ENCODE measurements at regions not wholly inside any gene's neighbourhood (a gene's known extent, or its start where the extent isn't known, plus 50 kb on each side); places are given as distances from the start of the nearest gene placed in this dataset.
"Not testable (repeated sequence)": the region's sequence is repeated elsewhere in the genome, so short reads cannot be mapped to it uniquely, and the experiment has no call there.

DNA sequence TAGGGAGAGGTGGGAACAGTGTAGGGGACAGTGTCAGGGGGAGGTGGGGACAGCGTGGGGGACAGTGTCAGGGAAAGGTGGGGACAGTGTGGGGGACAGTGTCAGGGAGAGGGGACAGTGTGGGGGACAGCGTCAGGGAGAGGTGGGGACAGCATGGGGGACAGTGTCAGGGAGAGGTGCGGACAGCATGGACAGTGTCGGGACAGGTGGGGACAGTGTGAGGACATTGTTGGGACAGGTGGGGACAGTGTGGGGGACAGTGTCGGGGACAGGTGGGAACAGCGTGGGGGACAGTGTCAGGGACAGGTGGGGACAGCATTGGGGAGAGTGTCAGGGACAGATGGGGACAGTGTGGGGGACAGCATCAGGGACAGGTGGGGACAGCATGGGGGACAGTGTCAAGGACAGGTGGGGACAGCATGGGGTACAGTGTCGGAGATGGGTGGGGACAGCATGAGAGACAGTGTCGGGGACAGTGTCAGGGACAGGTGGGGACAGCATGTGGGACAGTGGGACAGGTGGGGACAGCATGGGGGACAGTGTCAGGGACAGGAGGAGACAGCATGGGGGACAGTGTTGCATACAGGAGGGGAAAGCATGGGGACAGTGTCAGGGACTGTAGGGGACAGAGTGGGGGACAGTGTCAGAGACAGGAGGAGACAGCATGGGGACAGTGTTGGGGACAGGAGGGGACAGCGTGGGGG, 139.0 kb downstream of the TMEM121 start:
- ATAC-seq (no peak), DNase-seq (no peak)
- no peak overlapping the region for H3K4me3 ChIP-seq
- intact Hi-C loops (cut with DNase I), result no loop called here
- H3K9me3 ChIP-seq, result no peaks in the 10 kb centered on the region
- H3K27ac ChIP-seq, result no peak overlapping the region
- no peaks in the 10 kb centered on the region for H3K27me3 ChIP-seq
- H3K36me3 ChIP-seq, result no peaks in the 10 kb centered on the region
- TF ChIP-seq CTCF (IDR thresholded peaks at IDR 0.05), result no peak
- H3K4me1 ChIP-seq, result no peaks in the 10 kb centered on the region

GRCh38 chr14:105665951-105666277, 139.5 kb downstream of the TMEM121 start:
- H3K27ac ChIP-seq, result no peak overlapping the region
- DNase-seq (no peak), ATAC-seq (no peak)
- intact Hi-C loops (cut with DNase I), result no loop called here
- H3K27me3 ChIP-seq, result no peaks in the 10 kb centered on the region
- no peak for TF ChIP-seq CTCF (IDR thresholded peaks at IDR 0.05)
- no peaks in the 10 kb centered on the region for H3K4me1 ChIP-seq
- no peaks in the 10 kb centered on the region for H3K36me3 ChIP-seq
- no peak overlapping the region for H3K4me3 ChIP-seq
- H3K9me3 ChIP-seq, result no peaks in the 10 kb centered on the region

GRCh38 chr14:105666420-105666819, 140.0 kb downstream of the TMEM121 start:
- no peak for ATAC-seq
- no peaks in the 10 kb centered on the region for H3K4me1 ChIP-seq
- no peak overlapping the region for H3K4me3 ChIP-seq
- no peaks in the 10 kb centered on the region for H3K27me3 ChIP-seq
- H3K36me3 ChIP-seq, result no peaks in the 10 kb centered on the region
- H3K27ac ChIP-seq, result no peak overlapping the region
- DNase-seq, result no peak
- no peak for TF ChIP-seq CTCF (IDR thresholded peaks at IDR 0.05)
- H3K9me3 ChIP-seq, result no peaks in the 10 kb centered on the region
- intact Hi-C loops (cut with DNase I), result no loop called here

- H3K27me3 ChIP-seq; H3K4me3 ChIP-seq; intact Hi-C loops (cut with DNase I); DNase-seq; H3K36me3 ChIP-seq; H3K9me3 ChIP-seq; H3K27ac ChIP-seq; H3K4me1 ChIP-seq; ATAC-seq: not testable (repeated sequence)
Observed at GRCh38 chr14:105666991-105667662, 140.7 kb downstream of the TMEM121 start.

DNA sequence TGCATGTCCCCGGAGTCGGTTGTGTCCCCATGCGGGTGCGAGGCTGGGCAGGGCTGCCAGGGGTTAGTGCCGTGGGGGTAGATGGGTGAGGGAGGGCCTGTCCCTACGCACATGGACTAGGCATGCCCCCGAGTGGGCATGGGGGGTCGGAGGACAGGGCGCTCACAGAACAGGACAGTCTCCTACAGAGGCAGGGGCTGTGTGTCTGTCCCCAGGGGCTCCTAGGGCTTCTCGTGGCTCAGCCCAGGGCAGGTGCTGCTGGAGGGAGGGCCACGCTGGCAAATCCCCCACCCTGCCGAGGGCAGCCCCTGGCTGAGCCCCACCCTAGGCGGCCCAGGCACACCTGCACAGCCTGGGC, 141.3 kb downstream of the TMEM121 start:
- H3K27ac ChIP-seq; H3K9me3 ChIP-seq; H3K36me3 ChIP-seq; ATAC-seq; intact Hi-C loops (cut with DNase I); H3K4me3 ChIP-seq; H3K27me3 ChIP-seq; DNase-seq; H3K4me1 ChIP-seq: not testable (repeated sequence)

- intact Hi-C loops (cut with DNase I); H3K9me3 ChIP-seq; H3K36me3 ChIP-seq; ATAC-seq; H3K4me1 ChIP-seq; H3K4me3 ChIP-seq; DNase-seq; H3K27me3 ChIP-seq; H3K27ac ChIP-seq: not testable (repeated sequence)
Observed at GRCh38 chr14:105668021-105668420, 141.6 kb downstream of the TMEM121 start.

GRCh38 chr14:105668471-105669230, 142.3 kb downstream of the TMEM121 start:
- ATAC-seq; H3K27me3 ChIP-seq; H3K36me3 ChIP-seq; H3K27ac ChIP-seq; H3K9me3 ChIP-seq; H3K4me3 ChIP-seq; DNase-seq; H3K4me1 ChIP-seq; intact Hi-C loops (cut with DNase I): not testable (repeated sequence)

- H3K4me3 ChIP-seq; H3K4me1 ChIP-seq; ATAC-seq; H3K36me3 ChIP-seq; DNase-seq; intact Hi-C loops (cut with DNase I); H3K27me3 ChIP-seq; H3K9me3 ChIP-seq; H3K27ac ChIP-seq: not testable (repeated sequence)
Observed at GRCh38 chr14:105669231-105669610, 142.8 kb downstream of the TMEM121 start.

- H3K9me3 ChIP-seq; H3K27ac ChIP-seq; H3K27me3 ChIP-seq; H3K4me1 ChIP-seq; ATAC-seq; H3K4me3 ChIP-seq; DNase-seq; H3K36me3 ChIP-seq; intact Hi-C loops (cut with DNase I): not testable (repeated sequence)
Observed at GRCh38 chr14:105669646-105670045, 143.3 kb downstream of the TMEM121 start.

Data from left lung (tissue), 4 donors.